ENCODE measurements at regions not wholly inside any gene's neighbourhood (a gene's known extent, or its start where the extent isn't known, plus 50 kb on each side); places are given as distances from the start of the nearest gene placed in this dataset.

- TF ChIP-seq REST (IDR thresholded peaks at IDR 0.05; ENCODE audit: insufficient read depth in 1 of 2, low read depth in 2 of 2, low read length in 2 of 2) (no peak), TAF1 (IDR thresholded peaks at IDR 0.05; ENCODE audit: borderline replicate concordance, insufficient read depth, low read length) (no peak)
These were observed 128.7 kb upstream of the GLI2 start for GRCh38 chr2:120606931-120607330.

Data from PFSK-1 (cell line).